ENCODE measurements at regions not wholly inside any gene's neighbourhood (a gene's known extent, or its start where the extent isn't known, plus 50 kb on each side); places are given as distances from the start of the nearest gene placed in this dataset.

- no peak overlapping the region for H2AFZ ChIP-seq (ENCODE audit: low read depth, low read length, poor library complexity, severe bottlenecking)
- H3K4me2 ChIP-seq (ENCODE audit: low read length): no peak overlapping the region
- intact Hi-C loops (cut with micrococcal nuclease): no loop called here
Measured at GRCh38 chr11:15901790-15902189, 454.6 kb downstream of the SOX6 start.

More at GRCh38 chr11:15901790-15902189, 454.6 kb downstream of the SOX6 start:
- H3K4me3 ChIP-seq (replicated peaks in 1 of 2; ENCODE audit: low read depth in 1 of 2, low read length in 2 of 2): no peak overlapping the region
- CTCF ChIA-PET: no interaction called here
- H3K9me3 ChIP-seq (ENCODE audit: control insufficient read depth in 1 of 2, insufficient read depth in 1 of 2, low read depth in 1 of 2, low read length in 2 of 2): no peaks in the 10 kb centered on the region
- H4K20me1 ChIP-seq (ENCODE audit: insufficient read depth): no peaks in the 10 kb centered on the region
- ATAC-seq: no peak
- no peaks in the 10 kb centered on the region for H3K79me2 ChIP-seq (ENCODE audit: insufficient read depth, low read length)
- TF ChIP-seq SRF (IDR thresholded peaks at IDR 0.05; ENCODE audit: low read depth) (no peak), RAD21 (IDR thresholded peaks at IDR 0.05; ENCODE audit: low read depth) (no peak), ELF1 (IDR thresholded peaks at IDR 0.05; ENCODE audit: borderline replicate concordance, low read depth) (no peak), SP1 (IDR thresholded peaks at IDR 0.05; ENCODE audit: low read depth) (no peak), ZNF274 (IDR thresholded peaks at IDR 0.05; ENCODE audit: low read depth, low read length) (no peak), CEBPB (IDR thresholded peaks at IDR 0.05; ENCODE audit: low read depth) (no peak), CTCF (IDR thresholded peaks at IDR 0.05 in 2 of 3, conservative IDR thresholded peaks at IDR 0.05 in 1 of 3; ENCODE audit: borderline replicate concordance in 1 of 3, insufficient read depth in 1 of 3, low read depth in 2 of 3, low read length in 2 of 3) (no peak), SIN3A (IDR thresholded peaks at IDR 0.05; ENCODE audit: low read depth) (no peak), EZH2phosphoT487 (IDR thresholded peaks at IDR 0.05; ENCODE audit: borderline replicate concordance) (no peak), ZFX (IDR thresholded peaks at IDR 0.05) (no peak), ZBTB33 (IDR thresholded peaks at IDR 0.05; ENCODE audit: extremely low read depth, insufficient replicate concordance, low read length) (no peak), POLR2AphosphoS5 (IDR thresholded peaks at IDR 0.05; ENCODE audit: low read depth, low read length) (no peak), EGR1 (IDR thresholded peaks at IDR 0.05; ENCODE audit: low read depth) (no peak), JUND (IDR thresholded peaks at IDR 0.05) (no peak), TCF7L2 (IDR thresholded peaks at IDR 0.05; ENCODE audit: borderline replicate concordance, extremely low read depth, insufficient read depth, insufficient read length) (no peak), POLR2A (IDR thresholded peaks at IDR 0.05; ENCODE audit: borderline replicate concordance, extremely low read depth, insufficient read depth, insufficient read length) (no peak), ATF3 (IDR thresholded peaks at IDR 0.05) (no peak), EZH2 (IDR thresholded peaks at IDR 0.05) (no peak), FOSL1 (IDR thresholded peaks at IDR 0.05; ENCODE audit: low read depth) (no peak)
- TF ChIP-seq, protein P1, sequence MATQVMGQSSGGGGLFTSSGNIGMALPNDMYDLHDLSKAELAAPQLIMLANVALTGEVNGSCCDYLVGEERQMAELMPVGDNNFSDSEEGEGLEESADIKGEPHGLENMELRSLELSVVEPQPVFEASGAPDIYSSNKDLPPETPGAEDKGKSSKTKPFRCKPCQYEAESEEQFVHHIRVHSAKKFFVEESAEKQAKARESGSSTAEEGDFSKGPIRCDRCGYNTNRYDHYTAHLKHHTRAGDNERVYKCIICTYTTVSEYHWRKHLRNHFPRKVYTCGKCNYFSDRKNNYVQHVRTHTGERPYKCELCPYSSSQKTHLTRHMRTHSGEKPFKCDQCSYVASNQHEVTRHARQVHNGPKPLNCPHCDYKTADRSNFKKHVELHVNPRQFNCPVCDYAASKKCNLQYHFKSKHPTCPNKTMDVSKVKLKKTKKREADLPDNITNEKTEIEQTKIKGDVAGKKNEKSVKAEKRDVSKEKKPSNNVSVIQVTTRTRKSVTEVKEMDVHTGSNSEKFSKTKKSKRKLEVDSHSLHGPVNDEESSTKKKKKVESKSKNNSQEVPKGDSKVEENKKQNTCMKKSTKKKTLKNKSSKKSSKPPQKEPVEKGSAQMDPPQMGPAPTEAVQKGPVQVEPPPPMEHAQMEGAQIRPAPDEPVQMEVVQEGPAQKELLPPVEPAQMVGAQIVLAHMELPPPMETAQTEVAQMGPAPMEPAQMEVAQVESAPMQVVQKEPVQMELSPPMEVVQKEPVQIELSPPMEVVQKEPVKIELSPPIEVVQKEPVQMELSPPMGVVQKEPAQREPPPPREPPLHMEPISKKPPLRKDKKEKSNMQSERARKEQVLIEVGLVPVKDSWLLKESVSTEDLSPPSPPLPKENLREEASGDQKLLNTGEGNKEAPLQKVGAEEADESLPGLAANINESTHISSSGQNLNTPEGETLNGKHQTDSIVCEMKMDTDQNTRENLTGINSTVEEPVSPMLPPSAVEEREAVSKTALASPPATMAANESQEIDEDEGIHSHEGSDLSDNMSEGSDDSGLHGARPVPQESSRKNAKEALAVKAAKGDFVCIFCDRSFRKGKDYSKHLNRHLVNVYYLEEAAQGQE (IDR thresholded peaks at IDR 0.05; ENCODE audit: low read depth): no peak
- DNase-seq (ENCODE audit: low read depth, low spot score): no peak
- RAD21 ChIA-PET (ENCODE audit: low non-redundant PET in 1 of 2, low total read pairs in 2 of 2, uncharacterized antibody in 2 of 2, unreplicated experiment in 2 of 2): no interaction called here
- no peaks in the 10 kb centered on the region for H3K27me3 ChIP-seq (ENCODE audit: insufficient read depth, low read length)
- H3K36me3 ChIP-seq (ENCODE audit: control insufficient read depth in 1 of 2, insufficient read depth in 2 of 2, low read length in 2 of 2): no peaks in the 10 kb centered on the region
- BruUV-seq (replicated peaks): no TSS peak
- no peaks in the 10 kb centered on the region for H3K9me2 ChIP-seq (ENCODE audit: insufficient read depth)
- no peak overlapping the region for H3K27ac ChIP-seq (ENCODE audit: low read depth, low read length)
- H3K9ac ChIP-seq (ENCODE audit: low read length): no peak overlapping the region
- POLR2A ChIA-PET: no interaction called here
- H3K4me1 ChIP-seq (ENCODE audit: control insufficient read depth in 1 of 2, insufficient read depth in 2 of 2, low read length in 2 of 2): peaks cover 0 to 8% of the 10 kb centered on the region in 2 experiments; a peak in 1 of 4 replicates

Measured in HCT116 (cell line).